K562 (cell line): ENCODE measurements at regions not wholly inside any gene's neighbourhood (a gene's known extent, or its start where the extent isn't known, plus 50 kb on each side); places are given as distances from the start of the nearest gene placed in this dataset.

Experiments used
- ATAC-seq: fragments of 200-7000 bp; cut with Tn5 transposase; 3 replicates; pipeline ENCODE4 v1.9.1; 2020; ENCODE audit warnings: moderate library complexity
- BruUV-seq: library from RNA; stranded (reverse); fragments of 400-500 nt; replicated peaks from 2 replicates; lab custom pipeline; 2021; lab: Mats Ljungman, UMichigan
- CTCF ChIA-PET: fragments of 300-600 bp; formaldehyde crosslinking; extraction: SDS; loops from one replicate; lab custom pipeline; 2021; ENCODE audit warnings: low intra/inter-chr PET ratio; lab: Yijun Ruan, JAX
- POLR2A ChIA-PET: fragments of 300-600, 350-650 bp; sonication (Branson Sonifier 250); formaldehyde crosslinking; extraction: SDS; loops from one replicate; lab custom pipeline; 2021; ENCODE audit warnings: antibody characterized with exemption, inconsistent platforms; lab: Yijun Ruan, JAX
- DNase-seq, 4 experiments: peaks; one replicate each; pipeline versions ENCODE4 v3.0.0 to v3.0.0-alpha.2; 2011 to 2018; ENCODE audit warnings: low spot score in 3 of 4, mixed read lengths in 3 of 4; ENCODE audit errors: extremely low read depth in 1 of 4
- FAIRE-seq: peaks from 2 replicates; lab custom pipeline; 2011; peaks lifted over from hg19 to GRCh38; lab: Jason Lieb, UNC
- H2AFZ ChIP-seq: 2 replicates; pipeline ENCODE4 v1.6.0; 2011; ENCODE audit warnings: low read depth, low read length, control low read depth, inconsistent platforms
- H3K27ac ChIP-seq: fragments of 200-600 bp; 3 replicates; pipeline ENCODE4 v1.8.0; 2011; ENCODE audit warnings: low read depth, mild to moderate bottlenecking, control low read depth, inconsistent platforms, low read length, moderate library complexity, mixed read lengths; ENCODE audit errors: extremely low read depth
- H3K27me3 ChIP-seq, 2 experiments: fragments of 300-600 bp in 1 of 2; 2 replicates in 1 of 2; 3 replicates in 1 of 2; pipeline versions ENCODE4 v1.6.0 to v1.8.0; 2011; ENCODE audit warnings: inconsistent platforms in 2 of 2, low read length in 2 of 2, mild to moderate bottlenecking in 1 of 2, mixed read lengths in 1 of 2, moderate library complexity in 1 of 2; ENCODE audit not compliant: control insufficient read depth in 2 of 2, insufficient read depth in 2 of 2
- H3K36me3 ChIP-seq: fragments of 300-600 bp; 3 replicates; pipeline ENCODE4 v1.8.0; 2011; ENCODE audit warnings: mild to moderate bottlenecking, low read length, inconsistent platforms; ENCODE audit not compliant: control insufficient read depth, insufficient read depth
- H3K4me1 ChIP-seq, 2 experiments: fragments of 200-600 bp in 1 of 2; replicated peaks in 1 of 2; 2 replicates in 1 of 2; 3 replicates in 1 of 2; pipeline versions ENCODE4 v1.5.1 to v1.8.0; 2011; ENCODE audit warnings: inconsistent platforms in 2 of 2, low read length in 2 of 2, mild to moderate bottlenecking in 1 of 2, mixed read lengths in 1 of 2, moderate library complexity in 1 of 2; ENCODE audit not compliant: control insufficient read depth in 2 of 2, insufficient read depth in 2 of 2
- H3K4me2 ChIP-seq: 2 replicates; pipeline ENCODE4 v1.6.1; 2011; ENCODE audit warnings: low read length, control low read depth, inconsistent platforms, mixed read lengths; ENCODE audit not compliant: insufficient read depth
- H3K4me3 ChIP-seq: fragments of 200-600 bp; sonication (generic), shearing (Covaris generic); 2 replicates; pipeline ENCODE4 v1.5.1; 2016; ENCODE audit warnings: control low read depth, inconsistent platforms
- H3K79me2 ChIP-seq: fragments of 200-600 bp; 3 replicates; pipeline ENCODE4 v1.8.0; 2011; ENCODE audit warnings: low read length, inconsistent platforms; ENCODE audit not compliant: control insufficient read depth, insufficient read depth
- H3K9ac ChIP-seq, 2 experiments: 2 replicates each; pipeline versions ENCODE4 v1.6.0 to v1.6.1; 2011; ENCODE audit warnings: low read depth in 2 of 2, low read length in 2 of 2, control low read depth in 1 of 2, inconsistent platforms in 1 of 2, mild to moderate bottlenecking in 1 of 2, mixed read lengths in 1 of 2; ENCODE audit not compliant: insufficient read depth in 1 of 2
- H3K9me1 ChIP-seq: one replicate; pipeline ENCODE4 v1.6.0; 2011; ENCODE audit warnings: inconsistent platforms, mild to moderate bottlenecking, low read length, moderate library complexity; ENCODE audit not compliant: control insufficient read depth, insufficient read depth
- H3K9me3 ChIP-seq: replicated peaks from 2 replicates; pipeline ENCODE4 v1.5.1; 2011; ENCODE audit warnings: low read depth, low read length, inconsistent platforms; ENCODE audit not compliant: control insufficient read depth, insufficient read depth
- H4K20me1 ChIP-seq: replicated peaks from 2 replicates; pipeline ENCODE4 v1.6.1; 2011; ENCODE audit warnings: low read length, inconsistent platforms, mixed read lengths; ENCODE audit not compliant: control insufficient read depth, insufficient read depth
- ADNP ChIP-seq: fragments of 200-800 bp; sonication (Bioruptor generic); IDR thresholded peaks from 2 replicates; pipeline ENCODE4 v1.6.1; 2016; ENCODE audit warnings: missing genetic modification characterization, missing compliant biosample characterization
- BRF2 ChIP-seq: IDR thresholded peaks from 3 replicates; pipeline ENCODE4 v1.6.1; 2011; ENCODE audit warnings: borderline replicate concordance, mild to moderate bottlenecking; ENCODE audit not compliant: insufficient read length, insufficient read depth
- E2F8 ChIP-seq: fragments of 450-650 bp; IDR thresholded peaks from 2 replicates; pipeline ENCODE4 v1.7.1; 2018; ENCODE audit warnings: mild to moderate bottlenecking, low read depth; ENCODE audit not compliant: partially characterized antibody
- HMG20A ChIP-seq: fragments of 450-650 bp; formaldehyde crosslinking; conservative IDR thresholded peaks from 2 replicates; pipeline ENCODE4 v1.4.0; 2020; ENCODE audit warnings: mild to moderate bottlenecking, mixed read lengths
- PHF20 ChIP-seq: fragments of 450-650 bp; IDR thresholded peaks from 2 replicates; pipeline ENCODE4 v1.6.1; 2018; ENCODE audit not compliant: partially characterized antibody
- POLR2AphosphoS2 ChIP-seq: IDR thresholded peaks from 2 replicates; pipeline ENCODE4 v1.6.1; 2012; ENCODE audit warnings: low read length, improper control_type of control experiment
- POLR3G ChIP-seq: IDR thresholded peaks from 2 replicates; pipeline ENCODE4 v1.6.1; 2011; ENCODE audit not compliant: insufficient read length, insufficient replicate concordance; ENCODE audit errors: extremely low read depth
- RCOR1 ChIP-seq, 2 experiments: IDR thresholded peaks; 2 replicates each; pipeline ENCODE4 v1.6.1; 2012; ENCODE audit warnings: low read depth in 2 of 2, low read length in 2 of 2, borderline replicate concordance in 1 of 2, improper control_type of control experiment in 1 of 2
- RFX1 ChIP-seq: fragments of 450-650 bp; IDR thresholded peaks from 2 replicates; pipeline ENCODE4 v1.6.1; 2016; ENCODE audit warnings: mild to moderate bottlenecking, moderate library complexity
- ZFP91 ChIP-seq: sonication (generic); formaldehyde crosslinking; IDR thresholded peaks from 2 replicates; pipeline ENCODE4 v1.8.0; 2022; ENCODE audit warnings: mild to moderate bottlenecking, missing genetic modification reagents
- ZNF12 ChIP-seq: sonication (generic); formaldehyde crosslinking; IDR thresholded peaks from 2 replicates; pipeline ENCODE4 v1.4.0; 2020; ENCODE audit warnings: mild to moderate bottlenecking, missing genetic modification reagents
- ZNF143 ChIP-seq: sonication (generic); formaldehyde crosslinking; IDR thresholded peaks from 2 replicates; pipeline ENCODE4 v1.9.0; 2022; ENCODE audit warnings: mild to moderate bottlenecking, missing genetic modification reagents
- ZNF217 ChIP-seq: sonication (generic); formaldehyde crosslinking; IDR thresholded peaks from 2 replicates; pipeline ENCODE4 v1.8.0; 2022; ENCODE audit warnings: mild to moderate bottlenecking, missing genetic modification reagents
- ZNF511 ChIP-seq: sonication (generic); formaldehyde crosslinking; IDR thresholded peaks from 2 replicates; pipeline ENCODE4 v1.8.0; 2022; ENCODE audit warnings: mild to moderate bottlenecking, missing genetic modification reagents
- ZNF584 ChIP-seq: fragments of 200-800 bp; sonication (Bioruptor generic); IDR thresholded peaks from 2 replicates; pipeline ENCODE4 v1.6.1; 2016; ENCODE audit warnings: low read depth, mild to moderate bottlenecking, missing genetic modification characterization, missing compliant biosample characterization
- WGBS: fragments of 100-300 bp; shearing (Covaris generic); methylation state at CpG from one replicate; pipeline ENCODE4 v1.1.6; 2016; ENCODE audit warnings: low coverage, mixed read lengths; ENCODE audit not compliant: insufficient coverage; ENCODE audit errors: missing lambda C conversion rate; 5-methylcytosine and 5-hydroxymethylcytosine counted together
- in situ Hi-C: fragments of 300-500 bp; cut with MboI; formaldehyde crosslinking; loops from 4 replicates; pipeline ENCODE4 v1.15.0; 2018; ENCODE audit warnings: inconsistent platforms, mixed read lengths
- intact Hi-C: fragments of 100-400 bp; cut with micrococcal nuclease; formaldehyde crosslinking; loops from 2 replicates; pipeline ENCODE4 v1.14.2; 2022

- DNase-seq (peak; percentile 25 to 68 (median 40)), ATAC-seq (peak; percentile 78), FAIRE-seq (peak; percentile 55)
- Histone ChIP-seq H3K9me3 (no peaks in the 10 kb centered on the region), H3K9ac (peak overlapping the region; percentile 75 to 96), H3K79me2 (peaks cover 60% of the 10 kb centered on the region), H3K4me2 (peak overlapping the region; percentile 86), H3K9me1 (no peaks in the 10 kb centered on the region), H2AFZ (peak overlapping the region; percentile 89), H4K20me1 (peaks cover 5% of the 10 kb centered on the region; the same call in 1 of the 2 replicates), H3K36me3 (peaks cover 15% of the 10 kb centered on the region; the same call in 2 of the 3 replicates), H3K4me3 (peak overlapping the region; percentile 82), H3K27ac (peak overlapping the region; percentile 83), H3K27me3 (no peaks in the 10 kb centered on the region), H3K4me1 (peaks cover 10 to 30% of the 10 kb centered on the region in 2 experiments)
- WGBS = under 1% methylated on average over 38 of the region's 55 CpGs
- ChIA-PET POLR2A (interaction anchor here (0.6 to 1.3 kb wide), 4 partner anchors 10 to 1344 kb away, joined by 3 to 5 read pairs (median 4); no protein-coding TSS in a partner anchor), CTCF (no interaction called here)
- intact Hi-C loops = loop anchor here (5.0 kb wide), 1 partner anchor 258 kb away; the partner anchor contains the start of genes BTD and HACL1
- BruUV-seq = TSS peak; percentile 63
- in situ Hi-C loops = no loop called here
- peak; percentile 87 for TF ChIP-seq ZNF511 (CRISPR knock-in tag)
- no peak for TF ChIP-seq ZNF143 (CRISPR knock-in tag)
- no peak for TF ChIP-seq POLR2AphosphoS2
- TF ChIP-seq PHF20 = peak; percentile 31
- no peak for TF ChIP-seq ZNF584 (CRISPR knock-in tag)
- peak in 1 of 2 experiments; percentile 52; a peak in 2 of 4 replicates for TF ChIP-seq RCOR1 (IDR thresholded peaks at IDR 0.05; ENCODE audit: borderline replicate concordance in 1 of 2, low read depth in 2 of 2, low read length in 2 of 2)
- TF ChIP-seq ADNP (tag) = no peak
- no peak for TF ChIP-seq ZNF217 (CRISPR knock-in tag)
- TF ChIP-seq POLR3G = no peak
- TF ChIP-seq RFX1 = no peak
- no peak for TF ChIP-seq BRF2
- TF ChIP-seq ZFP91 (CRISPR knock-in tag) = no peak
- no peak for TF ChIP-seq HMG20A (CRISPR knock-in tag)
- TF ChIP-seq E2F8 = no peak
- no peak; the same call in 1 of the 2 replicates for TF ChIP-seq ZNF12 (CRISPR knock-in tag)
These were observed 62.5 kb upstream of the ANKRD28 start for GRCh38 chr3:15860014-15860934.
